H9 (cell line): ENCODE measurements at regions not wholly inside any gene's neighbourhood (a gene's known extent, or its start where the extent isn't known, plus 50 kb on each side); places are given as distances from the start of the nearest gene placed in this dataset.

Experiments used
- DNase-seq: peaks from one replicate; pipeline ENCODE4 v3.0.0-alpha.2; 2017
- H2AFZ ChIP-seq: one replicate; pipeline ENCODE4 v1.6.1; 2013; ENCODE audit warnings: mild to moderate bottlenecking, low read length, control low read depth, moderate library complexity
- H2AK5ac ChIP-seq: 2 replicates; pipeline ENCODE4 v1.6.1; 2013; ENCODE audit warnings: low read length, control low read depth, mixed read lengths; ENCODE audit not compliant: insufficient read length
- H2BK120ac ChIP-seq: one replicate; pipeline ENCODE4 v1.6.1; 2013; ENCODE audit warnings: low read depth, mild to moderate bottlenecking, low read length, control low read depth, inconsistent platforms; ENCODE audit not compliant: poor library complexity, severe bottlenecking
- H2BK12ac ChIP-seq: 2 replicates; pipeline ENCODE4 v1.6.1; 2013; ENCODE audit warnings: low read length, control low read depth, mixed read lengths, low read depth; ENCODE audit not compliant: insufficient read length
- H2BK15ac ChIP-seq: 2 replicates; pipeline ENCODE4 v1.6.1; 2013; ENCODE audit warnings: low read depth, low read length, control low read depth
- H2BK20ac ChIP-seq: one replicate; pipeline ENCODE4 v1.6.1; 2013; ENCODE audit warnings: low read depth, mild to moderate bottlenecking, low read length, control low read depth, inconsistent platforms; ENCODE audit not compliant: poor library complexity, severe bottlenecking
- H2BK5ac ChIP-seq: 2 replicates; pipeline ENCODE4 v1.6.1; 2013; ENCODE audit warnings: low read length, control low read depth, mixed read lengths; ENCODE audit not compliant: insufficient read length
- H3K14ac ChIP-seq: 2 replicates; pipeline ENCODE4 v1.6.1; 2013; ENCODE audit warnings: low read length, control low read depth; ENCODE audit not compliant: insufficient read depth
- H3K18ac ChIP-seq: 2 replicates; pipeline ENCODE4 v1.6.1; 2013; ENCODE audit warnings: low read depth, mild to moderate bottlenecking, mixed read lengths, low read length, control low read depth; ENCODE audit not compliant: insufficient read length
- H3K23ac ChIP-seq: 2 replicates; pipeline ENCODE4 v1.6.1; 2013; ENCODE audit warnings: low read length, control low read depth, mixed read lengths, low read depth; ENCODE audit not compliant: insufficient read length
- H3K23me2 ChIP-seq: 2 replicates; pipeline ENCODE4 v1.6.1; 2013; ENCODE audit warnings: low read depth, mild to moderate bottlenecking, mixed read lengths, low read length, control low read depth; ENCODE audit not compliant: insufficient read length, poor library complexity, severe bottlenecking
- H3K27ac ChIP-seq: 2 replicates; pipeline ENCODE4 v1.5.1; 2013; ENCODE audit warnings: low read length, control low read depth, mixed read lengths, low read depth; ENCODE audit not compliant: insufficient read length
- H3K27me3 ChIP-seq: 2 replicates; pipeline ENCODE4 v1.6.1; 2013; ENCODE audit warnings: low read length, control low read depth, inconsistent platforms; ENCODE audit not compliant: insufficient read depth
- H3K4ac ChIP-seq: 2 replicates; pipeline ENCODE4 v1.6.1; 2013; ENCODE audit warnings: low read depth, mild to moderate bottlenecking, control low read depth, inconsistent platforms, low read length, moderate library complexity
- H3K4me1 ChIP-seq: 2 replicates; pipeline ENCODE4 v1.6.1; 2013; ENCODE audit warnings: low read length, control low read depth, inconsistent platforms; ENCODE audit not compliant: insufficient read depth
- H3K4me2 ChIP-seq: 2 replicates; pipeline ENCODE4 v1.6.1; 2013; ENCODE audit warnings: low read length, control low read depth, mixed read lengths; ENCODE audit not compliant: insufficient read length, insufficient read depth
- H3K56ac ChIP-seq: 2 replicates; pipeline ENCODE4 v1.6.1; 2013; ENCODE audit warnings: low read depth, mild to moderate bottlenecking, mixed read lengths, low read length, control low read depth; ENCODE audit not compliant: insufficient read length
- H3K79me1 ChIP-seq: 2 replicates; pipeline ENCODE4 v1.6.1; 2013; ENCODE audit warnings: low read depth, mild to moderate bottlenecking, moderate library complexity, low read length, control low read depth, inconsistent platforms; ENCODE audit not compliant: insufficient read depth, poor library complexity, severe bottlenecking
- H3K79me2 ChIP-seq: 2 replicates; pipeline ENCODE4 v1.6.1; 2013; ENCODE audit warnings: low read length, control low read depth, inconsistent platforms; ENCODE audit not compliant: insufficient read depth
- H3K9ac ChIP-seq: 2 replicates; pipeline ENCODE4 v1.6.1; 2013; ENCODE audit warnings: low read length, control low read depth, mixed read lengths; ENCODE audit not compliant: insufficient read length; ENCODE audit errors: extremely low read depth
- H3K9me3 ChIP-seq: one replicate; pipeline ENCODE4 v1.6.1; 2013; ENCODE audit warnings: low read depth, low read length, inconsistent platforms; ENCODE audit not compliant: control insufficient read depth
- H3T11ph ChIP-seq: one replicate; pipeline ENCODE4 v1.6.1; 2013; ENCODE audit warnings: mild to moderate bottlenecking, low read length, control low read depth, inconsistent platforms
- H4K20me1 ChIP-seq: one replicate; pipeline ENCODE4 v1.6.1; 2013; ENCODE audit not compliant: control insufficient read depth, insufficient read length, insufficient read depth
- H4K5ac ChIP-seq: 2 replicates; pipeline ENCODE4 v1.6.1; 2013; ENCODE audit warnings: low read depth, mild to moderate bottlenecking, mixed read lengths, low read length, control low read depth; ENCODE audit not compliant: insufficient read length
- H4K8ac ChIP-seq: replicated peaks from 2 replicates; pipeline ENCODE4 v1.6.1; 2013; ENCODE audit warnings: low read length, control low read depth, mixed read lengths, low read depth; ENCODE audit not compliant: insufficient read length
- H4K91ac ChIP-seq: 2 replicates; pipeline ENCODE4 v1.6.1; 2013; ENCODE audit warnings: low read depth, mild to moderate bottlenecking, moderate library complexity, mixed read lengths, low read length, control low read depth; ENCODE audit not compliant: insufficient read length
- H3K27ac Mint-ChIP-seq, 3 experiments: 2 replicates in 2 of 3; 3 replicates in 1 of 3; pipeline ENCODE4 v1.8.0; 2020 to 2021; ENCODE audit warnings: mixed read lengths in 3 of 3, mild to moderate bottlenecking in 1 of 3, moderate library complexity in 1 of 3
- H3K27me3 Mint-ChIP-seq: 2 replicates; pipeline ENCODE4 v1.8.0; 2021; ENCODE audit warnings: low read depth, mild to moderate bottlenecking, moderate library complexity, mixed read lengths
- H3K36me3 Mint-ChIP-seq, 3 experiments: 2 replicates in 2 of 3; 3 replicates in 1 of 3; pipeline ENCODE4 v1.8.0; 2020 to 2021; ENCODE audit warnings: low read depth in 3 of 3, mixed read lengths in 3 of 3; ENCODE audit not compliant: insufficient read depth in 1 of 3
- H3K4me1 Mint-ChIP-seq, 2 experiments: 2 replicates each; pipeline ENCODE4 v1.8.0; 2020; ENCODE audit warnings: mixed read lengths in 2 of 2
- H3K4me3 Mint-ChIP-seq, 2 experiments: 2 replicates in 1 of 2; 3 replicates in 1 of 2; pipeline ENCODE4 v1.8.0; 2020 to 2021; ENCODE audit warnings: mild to moderate bottlenecking in 2 of 2, mixed read lengths in 2 of 2, moderate library complexity in 1 of 2
- H3K9me3 Mint-ChIP-seq, 2 experiments: 2 replicates in 1 of 2; 3 replicates in 1 of 2; pipeline ENCODE4 v1.8.0; 2020; ENCODE audit warnings: mild to moderate bottlenecking in 2 of 2, mixed read lengths in 2 of 2, moderate library complexity in 1 of 2
- WGBS: extraction: QIAGEN DNeasy Blood & Tissue Kit; methylation state at CpG from one replicate; pipeline ENCODE4 v1.1.7; 2013; ENCODE audit warnings: missing lambda C conversion rate, low lambda C conversion rate, mixed read lengths; ENCODE audit not compliant: insufficient read length; ENCODE audit errors: extremely low coverage; 5-methylcytosine and 5-hydroxymethylcytosine counted together
- TF ChIP-seq, protein P1 (sequence below): fragments of 200-600 bp; sonication (generic); conservative IDR thresholded peaks from 3 replicates; pipeline ENCODE4 v1.8.0; 2021; ENCODE audit warnings: antibody characterized with exemption, mild to moderate bottlenecking

GRCh38 chr1:94324178-94324544 is 86.8 kb upstream of the ARHGAP29 start:
- Histone ChIP-seq H3K79me2 (no peaks in the 10 kb centered on the region), H3K79me1 (no peaks in the 10 kb centered on the region), H3K23me2 (no peaks in the 10 kb centered on the region), H2BK15ac (no peak overlapping the region), H2BK5ac (no peak overlapping the region), H3K4ac (no peak overlapping the region), H3K4me2 (no peak overlapping the region), H2AK5ac (no peak overlapping the region), H3K9me3 (no peaks in the 10 kb centered on the region), H4K20me1 (no peaks in the 10 kb centered on the region), H3K4me1 (peaks cover 16% of the 10 kb centered on the region; the same call in 1 of the 2 replicates), H4K5ac (no peak overlapping the region), H2BK20ac (no peak overlapping the region), H3K23ac (no peak overlapping the region), H3T11ph (no peak overlapping the region), H3K27me3 (no peaks in the 10 kb centered on the region), H3K27ac (no peak overlapping the region), H3K18ac (no peak overlapping the region), H3K56ac (no peak overlapping the region), H3K9ac (no peak overlapping the region), H4K91ac (no peak overlapping the region), H4K8ac (no peak overlapping the region), H3K14ac (no peak overlapping the region), H2BK120ac (no peak overlapping the region), H2BK12ac (no peak overlapping the region), H2AFZ (no peak overlapping the region)
- no peak for DNase-seq
- H3K27me3 Mint-ChIP-seq: peaks cover 3% of the 10 kb centered on the region
- no peaks in the 10 kb centered on the region for H3K36me3 Mint-ChIP-seq
- H3K4me3 Mint-ChIP-seq: no peak overlapping the region
- TF ChIP-seq, protein P1, sequence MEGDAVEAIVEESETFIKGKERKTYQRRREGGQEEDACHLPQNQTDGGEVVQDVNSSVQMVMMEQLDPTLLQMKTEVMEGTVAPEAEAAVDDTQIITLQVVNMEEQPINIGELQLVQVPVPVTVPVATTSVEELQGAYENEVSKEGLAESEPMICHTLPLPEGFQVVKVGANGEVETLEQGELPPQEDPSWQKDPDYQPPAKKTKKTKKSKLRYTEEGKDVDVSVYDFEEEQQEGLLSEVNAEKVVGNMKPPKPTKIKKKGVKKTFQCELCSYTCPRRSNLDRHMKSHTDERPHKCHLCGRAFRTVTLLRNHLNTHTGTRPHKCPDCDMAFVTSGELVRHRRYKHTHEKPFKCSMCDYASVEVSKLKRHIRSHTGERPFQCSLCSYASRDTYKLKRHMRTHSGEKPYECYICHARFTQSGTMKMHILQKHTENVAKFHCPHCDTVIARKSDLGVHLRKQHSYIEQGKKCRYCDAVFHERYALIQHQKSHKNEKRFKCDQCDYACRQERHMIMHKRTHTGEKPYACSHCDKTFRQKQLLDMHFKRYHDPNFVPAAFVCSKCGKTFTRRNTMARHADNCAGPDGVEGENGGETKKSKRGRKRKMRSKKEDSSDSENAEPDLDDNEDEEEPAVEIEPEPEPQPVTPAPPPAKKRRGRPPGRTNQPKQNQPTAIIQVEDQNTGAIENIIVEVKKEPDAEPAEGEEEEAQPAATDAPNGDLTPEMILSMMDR: no peak
- peaks cover 44 to 45% of the 10 kb centered on the region in 2 experiments for H3K4me1 Mint-ChIP-seq
- H3K9me3 Mint-ChIP-seq: no peaks in the 10 kb centered on the region
- no CpG with 5 or more reads among the region's 4 CpGs for WGBS
- no peak overlapping the region for H3K27ac Mint-ChIP-seq
